GM21825 (cell line): ENCODE measurements at regions not wholly inside any gene's neighbourhood (a gene's known extent, or its start where the extent isn't known, plus 50 kb on each side); places are given as distances from the start of the nearest gene placed in this dataset.
A peak's percentile ranks its signal among the peaks of the same experiment; 100 is the strongest.
"Not testable (repeated sequence)": the region's sequence is repeated elsewhere in the genome, so short reads cannot be mapped to it uniquely, and the experiment has no call there.

Source experiments
- ATAC-seq: cut with Tn5 transposase; IDR thresholded peaks from one replicate; pipeline ENCODE4 v1.9.1; 2021; ENCODE audit warnings: mild to moderate bottlenecking, moderate library complexity; ENCODE audit not compliant: unreplicated experiment

DNA sequence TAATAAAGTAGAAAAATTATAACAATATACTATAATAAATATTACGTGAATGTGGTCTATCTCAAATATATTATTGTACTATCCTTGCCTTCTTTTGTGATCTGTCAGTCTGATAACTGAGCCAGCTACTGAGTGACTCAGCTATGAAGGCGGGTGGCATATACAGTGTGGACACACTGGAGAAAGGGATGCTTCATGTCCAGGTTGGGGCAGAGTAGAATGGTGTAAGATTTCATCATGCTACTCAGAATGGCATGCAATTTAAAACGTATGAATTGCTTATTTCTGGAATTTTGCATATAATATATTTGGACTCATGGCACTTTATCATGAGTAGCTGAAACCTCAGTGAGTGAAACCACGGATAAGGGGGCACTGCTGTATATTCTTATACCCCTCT, 172.9 kb upstream of the TBC1D5 start:
- ATAC-seq, result no peak

DNA sequence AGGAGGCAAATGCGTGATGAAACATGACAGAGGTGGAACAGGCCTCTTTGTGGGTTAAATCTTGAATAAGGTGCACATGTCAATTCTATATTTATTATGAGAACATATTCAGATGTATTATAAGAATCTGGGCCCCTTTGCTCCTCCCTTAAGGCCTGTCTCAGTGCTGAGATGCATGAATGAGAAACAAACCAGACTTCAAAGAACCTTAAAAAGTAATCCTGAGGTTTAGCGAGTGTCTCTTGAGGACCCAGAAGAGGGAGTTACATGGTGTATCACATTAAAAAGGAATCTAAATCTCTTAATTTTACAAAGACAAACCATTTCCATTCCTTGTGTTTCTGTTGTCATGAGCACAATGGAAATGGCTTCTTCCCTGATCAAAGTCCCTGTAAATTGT, 170.9 kb upstream of the TBC1D5 start:
- ATAC-seq, result no peak

DNA sequence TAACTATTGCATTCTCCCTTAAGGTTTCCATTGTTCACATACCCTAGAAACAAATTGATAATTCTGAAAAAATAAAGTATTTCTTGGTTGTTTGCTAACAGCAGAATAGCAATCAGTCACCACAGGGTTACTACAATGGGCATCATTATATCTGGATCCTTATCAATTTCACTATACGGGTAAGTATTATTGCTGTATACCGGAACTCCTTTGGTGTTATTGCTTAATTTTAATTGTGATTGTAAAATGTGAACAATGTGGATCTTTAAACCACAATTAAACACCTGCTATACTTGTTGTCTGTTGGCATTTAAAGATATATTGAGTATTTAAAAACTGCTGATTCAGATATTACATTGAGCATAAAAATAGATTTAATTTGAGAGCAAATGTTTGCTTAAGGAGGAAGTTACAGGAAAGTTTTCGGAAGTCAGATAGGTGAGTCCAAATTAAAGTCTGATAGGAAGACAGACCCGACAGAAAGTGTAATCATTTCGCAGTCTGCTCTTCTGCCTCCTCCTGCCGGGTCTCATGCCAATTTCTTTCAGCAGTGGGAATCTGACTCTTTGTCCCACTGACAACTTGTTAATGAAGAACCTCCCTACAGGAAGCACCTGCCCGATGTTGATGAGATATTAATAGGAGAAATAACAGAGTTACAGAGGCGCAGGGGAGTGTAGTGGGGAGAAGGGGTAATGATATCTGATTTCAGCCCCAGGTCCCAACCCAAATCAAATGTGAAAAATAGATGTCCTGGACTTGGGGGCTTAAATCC, 169.7 kb upstream of the TBC1D5 start:
- ATAC-seq, result no peak

DNA sequence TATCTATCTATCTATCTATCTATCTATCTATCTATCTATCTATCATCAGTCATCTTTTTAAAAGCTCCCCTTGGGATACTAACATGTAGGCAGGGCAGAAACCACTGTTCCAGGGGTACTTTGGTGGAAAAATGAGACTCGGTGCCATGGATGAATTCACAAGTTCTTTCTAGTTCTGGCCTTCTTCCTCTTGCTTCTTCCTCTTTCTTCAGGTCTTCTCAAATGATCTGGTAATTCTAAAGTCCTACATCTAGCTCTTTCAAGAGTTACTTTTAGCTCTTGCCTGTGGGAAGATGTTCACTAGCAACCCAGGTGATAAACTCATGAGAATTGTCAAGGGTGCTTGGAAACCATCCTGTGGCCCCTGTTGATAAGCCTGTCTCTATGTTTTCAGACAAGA, 168.5 kb upstream of the TBC1D5 start:
- ATAC-seq, result no peak

DNA sequence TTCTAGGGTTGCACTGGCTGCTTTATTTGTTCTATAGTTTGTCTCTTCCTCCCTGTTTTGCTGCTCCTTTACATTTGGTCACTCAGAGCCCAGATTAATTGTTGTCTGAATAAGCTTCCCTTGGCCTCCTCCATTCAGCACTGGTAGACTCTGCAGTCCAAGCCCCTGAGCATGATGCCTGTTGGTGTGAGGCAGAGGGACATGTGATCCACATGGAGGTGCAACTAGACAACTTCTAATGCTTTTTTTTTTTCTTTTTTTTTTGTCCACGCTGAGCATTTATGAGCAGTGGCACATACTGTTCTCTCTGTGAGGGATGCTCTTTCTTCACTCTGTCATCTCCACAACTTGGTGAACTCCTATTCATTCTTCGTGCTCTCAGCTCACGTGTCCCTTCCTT, 167.3 kb upstream of the TBC1D5 start:
- ATAC-seq, result no peak

DNA sequence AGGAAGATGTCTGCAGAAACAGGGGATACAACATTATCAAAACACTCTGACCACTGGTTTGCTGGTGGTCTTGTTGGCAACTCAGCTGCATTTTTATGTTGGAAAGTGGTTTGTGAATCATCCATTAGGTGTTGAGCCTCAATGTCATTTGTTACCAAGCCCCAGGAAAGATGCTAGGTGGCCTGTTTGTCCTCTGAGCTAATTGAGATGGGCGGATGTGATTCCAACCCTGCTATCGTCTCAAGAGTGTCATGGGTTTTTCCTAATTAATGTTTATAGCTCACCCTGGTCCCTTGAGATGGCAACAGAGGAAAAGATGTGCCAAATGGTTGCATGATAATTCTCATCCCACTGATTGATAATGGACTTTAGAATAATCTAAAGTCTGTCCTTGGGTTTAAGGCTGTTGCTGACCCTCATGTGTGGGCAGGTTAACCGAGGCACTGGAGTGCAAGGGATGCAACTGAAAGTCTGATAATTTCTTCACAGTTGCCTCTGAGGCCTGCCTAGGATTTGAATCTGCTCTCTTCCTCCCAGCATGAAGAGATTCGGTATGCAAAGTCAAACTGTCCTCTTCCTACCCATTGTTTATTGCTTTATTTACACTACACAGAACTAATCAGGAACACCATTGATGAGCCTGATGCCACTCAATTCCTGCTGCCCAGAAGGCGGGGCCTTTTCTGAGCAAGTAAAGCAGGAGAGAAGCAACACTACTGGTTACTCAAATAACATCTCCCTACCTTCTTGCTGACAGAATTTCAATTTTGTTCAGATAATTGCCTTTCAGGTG, 166.2 kb upstream of the TBC1D5 start:
- no peak for ATAC-seq

DNA sequence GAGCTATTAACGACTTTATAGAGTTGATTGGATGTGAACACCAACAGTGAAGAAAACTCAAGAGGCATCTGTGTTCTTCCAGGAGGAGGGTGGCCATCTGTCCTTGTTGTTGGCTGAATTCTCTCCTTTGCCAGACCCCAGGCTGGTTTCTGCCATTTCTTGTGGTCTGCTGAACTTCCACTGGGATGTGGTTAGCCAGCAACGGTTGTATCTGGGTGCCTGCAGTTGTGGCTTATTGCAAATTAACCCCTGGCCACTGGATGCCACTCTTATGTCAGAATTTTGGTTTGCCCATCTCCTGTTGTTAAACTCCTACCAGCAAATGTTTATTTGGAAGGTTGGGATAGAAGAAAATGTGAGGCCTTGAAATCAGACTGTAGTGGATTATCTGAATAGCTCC, 163.6 kb upstream of the TBC1D5 start:
- no peak for ATAC-seq

DNA sequence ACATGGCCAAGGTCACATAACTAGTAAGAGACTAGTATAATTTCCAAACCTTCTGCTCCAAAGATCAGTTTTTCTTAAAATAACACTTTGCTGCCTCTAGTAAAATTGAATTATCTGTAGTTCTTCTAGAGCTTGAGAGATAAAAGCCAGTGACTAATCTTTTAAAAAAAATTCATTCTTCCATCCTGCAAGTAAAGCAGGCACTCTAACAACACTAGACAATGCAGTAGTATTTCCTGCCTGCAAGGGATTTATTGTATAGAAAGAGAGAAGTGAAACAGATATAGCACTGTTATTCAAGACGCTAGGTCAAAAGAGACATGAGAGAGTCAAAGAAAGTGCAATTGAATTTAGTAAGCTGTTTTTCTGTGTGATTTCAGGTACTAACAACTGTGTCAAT, 159.5 kb upstream of the TBC1D5 start:
- peak; percentile 69 for ATAC-seq

DNA sequence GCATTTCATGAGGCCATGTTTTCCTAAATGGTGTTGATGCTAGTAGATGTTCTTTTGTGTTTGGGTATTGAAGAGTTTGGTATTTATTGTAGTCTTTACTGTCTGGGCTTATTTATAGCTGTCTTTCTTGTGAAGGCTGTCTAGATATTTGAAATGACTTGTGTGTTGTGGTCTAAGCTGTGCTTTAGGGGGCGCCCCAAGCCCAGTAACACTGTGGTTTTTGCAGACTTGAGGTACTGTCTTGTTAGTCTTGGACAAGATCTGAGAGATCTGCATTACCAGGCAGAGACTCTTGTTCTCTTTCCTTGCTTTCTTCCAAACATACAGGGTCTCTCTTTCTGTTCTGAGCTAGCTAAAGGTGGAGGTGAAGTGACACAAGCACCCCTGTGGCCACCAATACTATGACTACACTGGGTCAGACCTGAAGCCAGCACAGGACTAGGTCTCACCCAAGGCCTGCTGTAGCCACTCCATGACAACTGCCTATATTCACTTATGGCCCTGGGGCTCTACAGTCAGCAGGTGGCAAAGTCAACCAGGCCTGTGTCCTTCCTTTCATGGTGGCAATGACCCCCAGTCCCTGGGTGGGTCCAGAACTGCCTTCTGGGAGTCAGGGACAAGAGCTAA, 152.1 kb upstream of the TBC1D5 start:
- ATAC-seq, result no peak

DNA sequence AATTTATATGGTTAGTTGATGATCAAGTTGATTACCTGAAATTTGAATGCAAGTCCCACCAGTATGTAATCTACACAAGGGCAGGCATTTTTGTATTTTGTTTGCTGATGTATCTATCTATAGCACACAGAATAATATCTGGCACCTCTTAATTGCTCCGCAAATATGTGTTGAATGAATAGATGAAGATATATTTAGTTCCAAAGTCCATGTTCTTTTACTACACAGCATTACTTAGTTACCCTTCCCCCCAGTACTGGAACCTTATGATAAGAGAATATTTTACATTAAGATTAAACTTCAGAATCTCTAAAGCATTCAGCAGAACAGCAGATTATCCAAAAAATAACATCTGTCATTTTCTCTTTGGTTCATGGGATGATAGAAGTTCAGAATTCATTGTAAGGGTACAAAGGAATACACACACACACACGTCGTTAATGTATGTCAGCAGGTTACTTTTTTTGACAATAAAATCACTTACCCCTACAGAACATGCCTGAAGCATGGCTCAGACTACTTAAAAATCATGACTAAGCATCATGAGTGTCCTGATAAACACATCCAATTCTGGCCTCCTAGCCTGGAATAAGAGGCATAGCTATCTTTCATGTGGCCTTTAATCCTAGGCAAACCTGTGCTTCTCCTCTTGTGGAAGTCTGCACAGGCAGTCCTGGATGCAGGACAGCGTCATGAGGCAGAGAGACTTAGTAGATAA, 148.9 kb upstream of the TBC1D5 start:
- ATAC-seq, result no peak

DNA sequence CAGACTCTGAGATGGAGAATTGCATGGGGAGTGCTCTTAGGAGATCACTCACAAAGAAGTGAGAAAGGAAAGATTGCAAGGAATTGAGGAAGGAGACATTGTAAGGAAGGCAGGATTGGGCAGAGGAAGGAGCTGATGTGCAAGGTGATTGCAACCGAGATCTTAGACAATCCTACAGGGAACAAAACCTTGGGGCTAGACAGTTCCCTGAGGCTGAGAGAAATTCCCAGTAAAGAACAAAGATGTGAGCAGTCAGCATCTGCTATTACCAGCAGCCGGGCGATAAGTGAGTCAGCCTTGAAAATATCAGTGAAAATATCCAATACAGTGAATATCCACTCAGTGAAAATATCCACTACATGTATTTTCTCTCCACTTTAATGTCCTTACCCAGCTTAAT, 143.6 kb upstream of the TBC1D5 start:
- ATAC-seq, result no peak

DNA sequence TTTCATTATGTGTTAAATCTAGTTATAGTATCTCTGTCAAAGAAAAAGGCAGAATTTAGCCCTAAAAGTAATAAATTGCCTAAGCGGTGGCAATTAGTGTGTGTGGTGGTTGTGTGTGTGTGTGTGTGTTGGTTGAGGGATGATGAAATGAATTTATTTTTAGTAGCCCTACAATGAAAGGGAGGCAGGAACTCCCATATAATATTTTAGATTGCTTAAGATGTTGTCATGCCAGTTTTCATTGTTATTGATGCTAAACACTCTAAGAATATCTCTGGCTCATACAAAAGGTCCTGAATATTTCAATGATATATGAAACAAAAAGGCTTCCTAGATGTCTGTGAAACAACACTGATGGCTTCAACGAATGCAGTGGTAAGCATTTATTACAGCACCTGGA, 140.6 kb upstream of the TBC1D5 start:
- no peak for ATAC-seq

DNA sequence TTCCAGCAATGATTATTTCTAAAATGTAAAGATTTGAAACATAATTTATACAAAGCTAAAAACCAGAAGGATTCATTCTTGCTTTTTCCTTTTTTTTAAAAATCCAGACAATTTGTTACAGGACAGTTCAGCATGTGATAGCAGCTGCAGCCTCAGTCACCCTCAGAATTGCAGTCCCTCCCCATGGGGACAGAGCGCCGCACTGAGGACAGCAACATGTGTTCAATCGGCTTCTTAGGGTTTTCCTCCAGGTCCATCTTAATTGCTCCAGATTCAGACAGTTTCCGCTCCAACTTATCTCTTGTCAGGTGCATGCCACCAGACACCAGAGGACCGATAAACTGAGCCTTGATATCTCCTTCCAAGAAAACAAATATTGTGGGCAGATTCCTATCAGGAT, 134.9 kb upstream of the TBC1D5 start:
- no peak for ATAC-seq

DNA sequence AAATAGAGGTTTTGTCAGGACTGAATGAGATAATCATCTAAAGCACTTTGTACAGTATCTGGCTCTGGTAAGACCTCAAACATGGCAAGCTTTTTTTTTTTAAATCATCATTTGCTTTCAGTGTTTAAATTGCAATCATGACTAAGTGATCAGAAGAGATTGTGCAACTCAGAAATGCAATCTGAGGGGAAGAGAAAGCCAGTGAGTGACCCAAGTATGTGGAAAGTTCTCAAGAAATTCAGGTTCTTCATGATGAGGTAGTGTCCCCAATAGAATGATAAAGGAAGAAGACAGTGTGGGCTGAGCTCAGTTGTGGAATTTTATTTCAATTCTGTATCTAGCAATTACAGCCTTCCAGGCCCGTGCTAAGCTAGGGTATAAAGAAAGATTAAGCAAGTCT, 132.2 kb upstream of the TBC1D5 start:
- no peak for ATAC-seq

DNA sequence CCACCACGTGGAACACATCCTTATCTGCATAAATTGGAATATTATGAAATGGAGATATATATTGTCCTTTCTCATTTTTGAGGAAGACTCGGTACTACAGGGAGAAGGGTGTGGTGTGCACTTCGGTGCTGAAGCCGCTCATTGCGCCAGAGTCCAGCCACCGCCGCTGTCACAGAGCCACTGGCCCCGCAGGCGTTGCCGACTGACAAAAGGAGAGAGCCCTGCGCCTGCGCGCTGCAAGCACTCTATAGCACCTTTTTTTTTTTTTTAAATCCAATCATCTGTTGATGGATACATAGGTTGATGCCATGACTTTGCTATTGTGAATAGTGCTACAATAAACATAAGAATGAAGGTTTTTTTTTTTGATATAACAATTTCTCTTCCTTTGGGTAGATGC, 130.0 kb upstream of the TBC1D5 start:
- ATAC-seq, result no peak

DNA sequence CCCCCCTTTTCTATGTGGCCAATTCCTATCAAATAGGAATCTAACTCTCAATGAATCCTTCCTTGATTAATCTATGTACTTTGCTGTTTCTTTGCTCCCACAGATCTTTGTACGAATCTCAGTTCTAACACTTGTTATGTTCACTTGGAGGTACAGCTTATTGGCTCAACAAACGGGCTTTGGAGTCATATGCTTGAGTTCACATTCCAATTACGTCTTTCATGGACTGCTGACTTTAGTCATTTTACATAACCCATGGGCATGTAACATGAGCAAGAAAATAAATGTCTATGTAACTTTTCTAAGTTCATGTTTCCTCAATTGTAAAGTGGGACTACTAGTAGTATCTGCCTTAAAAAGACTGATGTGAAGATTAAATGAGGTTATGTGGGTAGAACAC, 123.2 kb upstream of the TBC1D5 start:
- no peak for ATAC-seq

DNA sequence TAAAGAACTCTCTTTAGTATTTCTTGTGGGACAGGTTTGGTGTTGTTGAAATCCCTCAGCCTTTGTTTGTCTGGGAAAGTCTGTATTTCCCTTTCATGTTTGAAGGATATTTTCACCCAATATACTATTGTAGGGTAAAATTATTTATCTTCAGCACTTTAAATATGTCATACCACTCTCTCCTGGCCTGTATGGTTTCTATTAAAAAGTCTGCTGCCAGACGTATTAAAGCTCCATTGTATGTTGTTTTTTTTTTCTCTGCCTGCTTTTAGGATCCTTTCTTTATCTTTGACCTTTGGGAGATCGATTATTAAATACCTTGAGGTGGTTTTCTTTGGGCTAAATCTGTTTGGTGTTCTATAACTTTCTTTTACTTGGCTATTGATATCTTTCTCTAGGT, 119.0 kb upstream of the TBC1D5 start:
- ATAC-seq, result no peak

DNA sequence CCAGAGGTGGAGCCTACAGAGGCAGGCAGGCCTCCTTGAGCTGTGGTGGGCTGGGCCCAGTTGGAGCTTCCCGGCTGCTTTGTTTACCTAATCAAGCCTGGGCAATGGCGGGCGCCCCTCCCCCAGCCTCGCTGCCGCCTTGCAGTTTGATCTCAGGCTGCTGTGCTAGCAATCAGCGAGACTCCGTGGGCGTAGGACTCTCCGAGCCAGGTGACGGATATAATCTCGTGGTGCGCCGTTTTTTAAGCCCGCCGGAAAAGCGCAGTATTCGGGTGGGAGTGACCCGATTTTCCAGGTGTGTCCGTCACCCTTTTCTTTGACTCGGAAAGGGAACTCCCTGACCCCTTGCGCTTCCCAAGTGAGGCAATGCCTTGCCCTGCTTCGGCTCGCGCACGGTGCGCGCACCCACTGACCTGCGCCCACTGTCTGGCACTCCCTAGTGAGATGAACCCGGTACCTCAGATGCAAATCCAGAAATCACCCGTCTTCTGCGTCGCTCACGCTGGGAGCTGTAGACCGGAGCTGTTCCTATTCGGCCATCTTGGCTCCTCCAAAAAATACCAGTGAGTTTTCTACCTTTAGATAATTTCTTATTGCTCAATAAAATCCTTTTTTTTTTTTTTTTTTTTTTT, 118.5 kb upstream of the TBC1D5 start:
- not testable (repeated sequence) for ATAC-seq

DNA sequence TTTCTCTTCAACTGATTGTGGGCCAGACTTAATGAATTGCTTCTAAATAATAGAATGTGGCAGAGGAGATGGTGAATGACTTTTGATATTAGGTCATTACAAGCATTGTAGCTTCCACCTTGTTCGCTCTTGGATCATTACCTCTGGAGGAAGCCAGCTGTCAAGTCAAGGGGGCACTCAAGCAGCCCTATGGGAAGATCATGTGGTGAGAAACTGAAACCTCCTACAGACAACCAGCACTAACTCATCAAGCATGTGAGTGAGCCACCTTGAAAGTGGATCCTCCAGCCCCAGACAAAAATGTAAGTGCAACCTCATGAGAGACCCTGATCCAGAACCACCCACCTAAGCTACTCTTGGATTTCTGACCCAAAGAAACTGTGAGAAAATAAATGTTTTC, 109.8 kb upstream of the TBC1D5 start:
- ATAC-seq, result peak; percentile 89

DNA sequence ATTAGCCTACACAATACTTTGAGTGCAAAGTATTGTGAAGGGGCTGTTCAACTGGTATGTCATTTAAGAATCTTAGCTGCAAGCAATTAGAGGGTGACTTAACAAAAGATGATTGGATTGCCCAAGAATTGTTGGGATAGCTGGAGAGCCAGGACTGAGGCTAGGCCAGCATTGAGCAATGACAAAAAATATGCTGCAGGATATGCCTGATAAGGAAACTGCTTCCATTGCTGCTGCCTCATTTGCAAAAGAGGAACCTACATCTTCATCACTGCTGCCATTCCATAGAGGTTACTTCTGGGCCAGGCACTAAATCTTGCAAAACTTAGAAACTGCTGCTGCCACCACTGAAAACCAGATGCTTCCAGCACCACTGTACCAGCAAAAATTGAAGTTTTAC, 108.0 kb upstream of the TBC1D5 start:
- no peak for ATAC-seq

DNA sequence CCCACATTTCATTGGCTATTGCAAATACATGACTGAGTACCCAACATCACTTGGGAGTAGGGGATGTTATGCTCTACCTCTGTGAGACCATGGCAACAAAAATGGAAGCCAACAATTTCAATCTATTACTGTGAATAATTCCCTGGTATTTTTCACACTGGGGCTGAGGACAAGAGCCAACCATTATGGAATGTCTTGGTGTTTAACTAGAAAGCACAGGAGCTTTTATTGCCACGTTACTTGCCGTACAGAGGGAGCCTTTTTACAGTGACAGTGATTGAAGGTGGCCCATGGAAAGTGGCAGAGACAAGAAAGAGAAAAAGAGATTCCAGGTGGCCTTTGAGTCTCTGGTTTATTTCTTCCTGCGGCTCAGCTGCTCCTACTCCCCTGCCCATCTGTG, 105.7 kb upstream of the TBC1D5 start:
- ATAC-seq, result no peak
